Effector CD8-positive, alpha-beta T cell (primary cell): ENCODE measurements at regions not wholly inside any gene's neighbourhood (a gene's known extent, or its start where the extent isn't known, plus 50 kb on each side); places are given as distances from the start of the nearest gene placed in this dataset.
"Not testable (repeated sequence)": the region's sequence is repeated elsewhere in the genome, so short reads cannot be mapped to it uniquely, and the experiment has no call there.

Experiments
- DNase-seq: peaks from one replicate; lab custom pipeline; 2025; lab: John Stamatoyannopoulos, UW

DNA sequence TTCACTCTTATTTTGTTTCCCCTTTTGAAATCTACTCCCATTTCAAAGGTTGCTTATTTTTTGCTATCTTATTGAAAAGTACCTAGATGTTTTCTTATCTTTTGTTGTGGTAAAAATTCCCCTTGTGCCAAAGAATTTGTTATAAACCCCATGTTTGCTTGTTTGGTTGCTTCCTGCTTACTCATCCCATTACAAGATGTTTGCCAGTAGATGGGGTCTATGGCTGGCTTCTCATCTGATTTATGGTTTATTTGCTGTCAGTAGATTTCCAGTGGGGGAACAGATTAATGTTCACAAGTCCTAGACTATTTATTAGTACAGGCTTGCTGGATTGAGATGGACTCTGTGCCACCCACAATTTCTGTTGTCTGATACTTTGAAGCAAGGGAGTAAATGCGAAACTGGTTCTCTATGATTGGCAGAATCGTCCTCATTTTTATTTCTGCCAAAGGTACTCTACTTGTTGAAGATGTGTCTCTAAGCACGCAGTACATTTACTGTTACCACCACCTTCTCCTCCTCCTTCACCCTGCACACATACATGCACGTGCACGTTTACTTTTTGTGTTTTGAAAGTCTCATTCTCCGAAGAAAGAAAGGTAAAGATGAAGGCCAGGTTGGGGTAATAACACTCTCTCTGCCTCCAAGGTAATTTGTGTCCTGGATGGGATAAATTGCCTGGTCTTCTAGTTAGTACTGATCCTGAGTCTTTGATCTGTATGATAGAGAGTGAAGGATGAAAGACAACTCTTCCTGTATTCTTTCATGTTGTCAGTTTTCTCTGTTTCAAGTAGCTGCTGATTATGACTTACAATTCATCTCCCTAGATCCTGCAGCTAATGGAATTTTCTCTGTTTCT is 117.2 kb upstream of the ATP2B1 start:
- no peak for DNase-seq

DNA sequence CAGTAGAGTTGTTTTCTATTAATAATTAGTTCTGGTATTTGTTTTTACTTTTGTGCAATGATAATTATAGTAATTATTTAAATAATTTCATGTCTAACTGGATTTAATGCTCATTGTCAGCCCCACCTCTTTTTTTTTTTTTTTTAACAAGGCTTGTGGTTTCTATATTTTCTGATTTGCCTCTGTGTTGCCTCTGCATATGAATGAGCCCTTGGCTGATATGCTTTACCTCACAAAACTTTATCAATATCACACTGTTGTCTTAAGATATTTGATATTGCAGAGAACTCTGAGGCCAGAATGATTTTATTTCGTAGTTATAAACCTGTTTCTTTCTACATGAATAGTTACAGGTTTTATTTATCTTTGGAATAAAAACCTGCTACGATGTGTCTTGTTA is 116.2 kb upstream of the ATP2B1 start:
- DNase-seq: no peak

DNA sequence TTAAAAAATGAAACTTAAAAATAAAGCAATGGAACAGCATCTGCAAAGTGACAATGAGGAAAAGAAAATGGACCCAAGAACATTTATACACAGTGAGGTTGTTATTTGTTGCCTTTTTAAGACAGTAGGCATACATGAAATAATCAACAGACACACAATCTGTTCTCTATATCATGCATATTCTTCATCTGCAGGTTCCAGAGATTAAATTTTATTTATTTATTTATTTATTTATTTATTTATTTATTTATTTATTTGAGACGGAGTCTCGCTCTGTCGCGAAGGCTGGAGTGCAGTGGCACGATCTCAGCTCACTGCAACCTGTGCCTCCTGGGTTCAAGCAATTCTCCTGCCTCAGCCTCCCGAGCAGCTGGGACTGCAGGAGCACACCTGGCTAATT is 114.4 kb upstream of the ATP2B1 start:
- not testable (repeated sequence) for DNase-seq

DNA sequence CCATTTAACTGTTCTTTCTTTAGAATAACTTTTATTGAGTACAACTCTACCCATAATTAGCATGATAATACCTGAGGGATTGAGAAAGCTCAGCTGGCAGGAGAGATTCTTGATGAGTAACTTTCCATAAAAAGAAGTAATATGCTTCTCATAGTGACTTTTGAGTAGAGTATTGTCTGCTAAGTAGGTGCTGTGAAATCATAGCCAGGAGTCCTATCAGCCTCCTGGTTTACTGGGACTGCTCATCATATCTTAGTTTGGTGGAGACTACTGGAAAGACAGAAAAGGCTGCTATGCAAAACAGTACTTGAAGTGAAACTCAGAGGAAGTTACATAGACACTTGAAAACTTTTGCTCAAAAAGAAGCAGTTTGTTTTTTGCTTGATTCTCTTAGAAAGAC is 113.3 kb upstream of the ATP2B1 start:
- no peak for DNase-seq

DNA sequence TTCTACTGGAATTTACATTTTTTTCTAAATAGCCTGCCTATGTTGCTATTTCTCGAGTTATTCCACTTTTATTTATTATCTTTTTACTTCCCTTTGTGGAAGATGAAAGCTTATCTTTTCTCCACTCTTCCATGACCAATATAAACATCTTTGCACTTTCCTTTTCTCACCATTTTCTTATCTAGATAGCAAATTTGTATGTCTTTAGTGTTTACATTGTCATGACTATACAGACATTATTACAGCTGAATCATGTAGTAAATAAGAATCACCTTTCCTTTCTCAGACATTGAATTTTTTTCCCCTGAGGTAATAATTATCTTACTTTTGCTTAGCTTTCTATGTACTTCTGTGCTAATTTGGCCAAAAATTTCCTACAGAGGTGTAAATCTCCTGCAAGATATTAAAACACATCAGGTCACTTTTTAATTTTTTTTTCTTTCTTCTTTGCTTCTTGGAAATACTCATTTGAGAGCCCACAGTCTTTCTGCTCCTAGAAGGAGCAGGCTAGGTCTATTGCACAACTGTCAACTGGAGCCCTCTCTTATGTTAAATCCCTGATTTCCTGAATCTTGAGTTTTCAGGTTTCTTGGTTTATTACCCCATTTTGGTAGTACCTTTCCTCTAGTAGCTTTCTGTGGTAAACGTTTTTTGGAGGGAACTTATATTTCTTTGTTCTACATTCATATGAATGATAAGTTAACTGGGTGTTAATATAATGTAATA is 109.0 kb upstream of the ATP2B1 start:
- DNase-seq: no peak

DNA sequence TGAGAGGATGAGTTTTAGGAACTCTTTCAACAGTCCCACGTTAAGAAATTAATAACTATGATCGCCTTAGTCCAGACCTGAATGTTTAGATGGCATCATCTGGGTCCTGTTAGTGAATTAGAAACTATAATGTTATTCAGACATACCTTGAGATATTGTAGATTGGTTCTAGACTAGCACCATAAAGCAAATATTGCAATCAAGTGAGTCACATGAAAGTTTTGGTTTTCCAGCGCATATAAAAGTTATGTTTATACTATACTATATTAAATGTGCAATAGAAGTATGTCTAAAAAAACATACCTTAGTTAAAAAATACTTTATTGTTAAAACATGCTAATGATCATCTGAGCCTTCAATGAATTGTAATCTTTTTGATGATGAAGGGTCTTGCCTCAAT is 106.6 kb upstream of the ATP2B1 start:
- DNase-seq: no peak

DNA sequence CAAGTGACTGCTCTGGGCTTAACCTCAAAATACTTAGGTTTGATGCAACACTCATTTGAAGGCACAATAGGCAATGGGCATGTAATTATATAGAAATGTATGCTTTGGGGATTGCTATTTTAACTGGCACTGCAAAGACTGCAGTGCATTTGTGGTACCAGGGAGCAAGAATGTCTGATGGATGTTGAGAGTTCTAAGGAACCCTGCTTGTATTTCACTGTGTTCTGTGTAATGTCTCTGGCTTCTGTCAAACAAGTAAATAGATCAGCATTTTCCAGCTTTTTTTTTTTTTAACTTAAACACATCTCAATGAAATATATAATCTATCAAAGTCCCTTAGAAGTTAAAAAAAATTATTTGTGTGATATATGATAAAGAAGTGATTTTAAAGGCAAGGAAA is 94.8 kb upstream of the ATP2B1 start:
- DNase-seq: no peak

DNA sequence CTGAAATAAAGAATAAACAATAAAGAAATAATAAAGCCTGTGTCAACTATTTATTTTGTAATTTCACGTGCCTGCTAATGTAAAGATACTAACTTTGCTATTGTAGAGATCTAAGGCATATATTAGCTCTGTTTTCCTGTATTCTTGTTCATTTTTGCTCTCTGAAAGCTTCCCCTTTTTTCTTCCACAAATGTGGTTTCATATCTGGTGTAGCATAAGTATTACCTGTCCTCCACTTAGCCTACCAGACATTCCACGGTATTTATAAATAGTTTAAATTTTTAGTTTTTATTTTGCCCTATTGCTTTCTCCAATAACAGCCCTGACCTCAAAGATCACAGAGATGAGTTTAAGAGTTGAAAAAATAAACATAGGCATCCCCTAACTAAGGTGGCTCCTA is 92.6 kb upstream of the ATP2B1 start:
- DNase-seq: no peak

DNA sequence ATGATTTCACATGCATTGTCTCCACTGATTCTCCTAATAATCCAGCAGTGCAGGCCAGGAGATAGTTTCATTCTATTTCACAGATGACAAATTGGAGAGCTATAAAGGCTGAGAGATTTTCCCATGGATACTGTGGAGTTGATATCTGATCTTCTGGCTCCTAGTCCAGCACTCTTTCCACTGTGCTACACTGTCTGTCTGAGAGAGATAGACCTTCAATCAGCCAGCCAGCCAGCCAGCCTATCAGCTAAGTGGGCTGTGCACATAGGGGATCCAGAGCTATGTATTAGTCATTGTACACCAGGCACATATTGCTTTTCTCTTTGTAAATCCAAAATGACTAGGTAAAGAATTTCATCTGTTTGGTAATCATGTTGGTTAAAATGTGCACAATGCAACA is 91.8 kb upstream of the ATP2B1 start:
- DNase-seq: no peak

DNA sequence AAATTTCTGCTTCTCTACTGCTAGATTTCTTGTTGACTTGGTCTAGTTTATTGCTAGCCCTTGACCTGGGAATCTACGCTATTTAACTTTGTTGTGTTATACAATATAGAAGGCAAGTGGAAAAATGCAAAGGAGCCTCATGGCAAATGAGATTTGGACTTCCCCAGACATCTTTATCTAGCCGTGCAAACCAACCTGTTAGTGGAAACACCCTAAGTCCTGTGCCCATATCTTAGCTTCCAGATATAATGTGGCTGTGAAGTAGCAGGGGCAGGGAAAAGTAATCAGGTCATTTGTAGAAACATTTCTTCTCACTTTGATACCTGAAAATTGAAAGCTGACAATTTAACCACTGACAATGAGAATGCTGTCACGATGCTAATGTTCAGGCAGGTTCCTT is 90.7 kb upstream of the ATP2B1 start:
- no peak for DNase-seq

DNA sequence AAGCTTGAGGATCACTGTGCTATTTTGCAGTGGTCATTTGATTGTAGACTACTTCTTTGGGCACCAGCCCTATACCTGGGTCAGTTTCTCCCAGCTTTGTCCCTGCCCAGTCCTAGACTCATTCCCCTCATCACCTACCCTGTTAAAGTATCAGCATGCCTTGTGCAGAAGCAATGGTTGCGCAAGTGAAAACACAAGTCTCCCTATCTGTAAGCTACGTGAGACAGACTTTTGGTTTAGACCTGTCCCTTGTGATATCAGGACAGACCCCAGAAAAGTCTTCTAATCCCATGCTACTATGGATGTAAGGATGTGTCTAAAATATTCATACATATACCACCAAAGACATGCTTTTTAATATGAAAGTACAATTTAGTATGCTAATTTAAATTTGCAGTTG is 88.8 kb upstream of the ATP2B1 start:
- no peak for DNase-seq

DNA sequence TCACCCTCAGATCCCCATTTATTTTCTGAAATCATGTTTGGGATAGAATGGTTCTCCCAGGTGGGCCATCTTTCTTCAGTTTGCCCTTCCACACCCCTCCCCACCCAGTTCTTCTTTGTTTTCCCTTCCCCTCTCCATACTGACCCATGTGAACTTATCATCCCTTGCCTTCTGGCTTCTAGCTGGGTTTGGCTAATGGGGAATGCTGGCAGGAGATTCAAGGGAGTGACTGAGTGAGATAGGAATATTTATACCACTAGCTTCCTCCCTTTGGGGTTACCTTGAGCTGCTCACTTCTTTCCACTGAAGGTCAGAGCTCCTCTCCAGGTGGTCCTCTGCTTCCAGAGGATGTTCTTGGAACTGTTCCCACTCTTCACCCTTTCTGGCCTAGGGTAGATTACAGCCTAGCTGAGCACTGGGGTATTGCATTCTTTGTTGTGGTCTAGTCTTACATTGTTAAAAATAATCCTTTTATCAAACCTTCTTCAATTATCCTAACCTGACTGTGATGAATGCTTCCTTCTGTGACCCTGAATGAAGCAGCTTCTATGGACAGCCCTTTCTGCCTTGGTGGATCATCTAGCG is 88.3 kb upstream of the ATP2B1 start:
- no peak for DNase-seq

DNA sequence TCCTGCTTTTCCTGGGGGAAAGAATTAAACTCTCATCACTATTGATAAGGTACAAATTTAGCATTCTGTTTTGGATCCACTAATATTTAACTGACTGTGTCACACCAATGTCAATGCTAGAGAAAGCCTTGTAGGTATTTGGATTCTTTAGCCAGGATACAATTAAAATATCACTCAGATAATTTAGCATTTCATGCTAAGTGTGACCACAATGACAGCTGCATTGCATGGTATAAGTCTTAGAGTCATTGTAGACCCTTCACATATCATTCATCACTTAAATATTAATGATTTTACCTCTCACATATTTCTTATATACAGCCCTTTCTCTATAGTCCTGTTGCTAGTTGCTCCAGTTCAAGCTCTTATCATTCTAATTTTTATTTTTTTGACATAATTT is 85.3 kb upstream of the ATP2B1 start:
- no peak for DNase-seq

DNA sequence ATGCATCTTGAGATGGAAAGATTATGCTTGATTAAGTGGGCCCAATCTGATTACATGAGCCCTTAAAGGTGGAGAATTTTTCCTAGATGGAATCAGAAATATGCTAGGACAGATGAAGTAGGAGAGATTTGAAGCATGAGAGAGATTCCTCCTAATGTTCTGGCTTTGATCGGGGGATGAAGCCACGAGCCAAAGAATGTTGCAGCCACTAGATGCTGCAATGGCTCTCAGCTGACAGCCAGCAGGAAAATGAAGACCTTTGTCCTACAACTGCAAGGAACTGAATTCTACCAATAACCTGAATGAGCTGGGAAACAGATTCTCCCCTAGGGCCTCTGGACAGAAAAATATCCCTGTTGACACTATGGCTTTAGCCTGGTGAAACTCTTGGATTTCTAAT is 82.6 kb upstream of the ATP2B1 start:
- no peak for DNase-seq

DNA sequence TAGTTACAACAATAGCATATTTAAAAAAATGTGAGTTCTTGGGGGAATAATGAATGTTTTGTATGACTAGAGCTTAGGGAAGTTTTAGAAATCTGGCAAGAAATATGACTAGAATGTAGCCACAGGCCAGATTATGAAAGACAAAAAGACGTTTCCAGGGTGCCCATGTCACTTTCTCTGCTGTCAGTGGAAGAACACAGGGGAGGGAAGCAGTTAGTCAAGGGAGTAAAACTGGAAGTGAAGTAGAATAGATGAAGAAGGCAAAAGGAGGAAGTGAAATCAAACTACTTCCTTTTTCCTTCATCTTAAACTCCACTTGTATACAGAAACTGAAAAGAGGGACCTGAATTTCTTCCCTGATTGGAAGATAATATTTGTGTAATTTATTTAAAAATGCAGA is 81.2 kb upstream of the ATP2B1 start:
- no peak for DNase-seq

DNA sequence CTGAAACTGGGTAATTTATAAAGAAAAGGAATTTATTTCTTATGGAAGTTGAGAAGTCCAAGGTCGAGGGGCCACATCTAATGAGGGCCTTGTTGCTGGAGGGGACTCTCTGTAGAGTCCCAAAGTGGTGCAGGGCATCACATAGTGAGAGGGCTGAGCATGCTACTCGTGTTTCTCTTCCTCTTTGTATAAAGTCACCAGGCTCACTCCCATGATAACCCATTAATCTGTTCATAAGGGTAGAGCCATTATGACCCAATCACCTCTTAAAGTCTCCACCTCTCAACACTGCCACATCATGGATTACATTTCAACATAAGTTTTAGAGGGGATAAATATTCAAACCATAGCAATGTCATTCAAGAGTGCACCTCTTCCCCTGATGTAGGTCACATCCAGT is 79.1 kb upstream of the ATP2B1 start:
- no peak for DNase-seq

DNA sequence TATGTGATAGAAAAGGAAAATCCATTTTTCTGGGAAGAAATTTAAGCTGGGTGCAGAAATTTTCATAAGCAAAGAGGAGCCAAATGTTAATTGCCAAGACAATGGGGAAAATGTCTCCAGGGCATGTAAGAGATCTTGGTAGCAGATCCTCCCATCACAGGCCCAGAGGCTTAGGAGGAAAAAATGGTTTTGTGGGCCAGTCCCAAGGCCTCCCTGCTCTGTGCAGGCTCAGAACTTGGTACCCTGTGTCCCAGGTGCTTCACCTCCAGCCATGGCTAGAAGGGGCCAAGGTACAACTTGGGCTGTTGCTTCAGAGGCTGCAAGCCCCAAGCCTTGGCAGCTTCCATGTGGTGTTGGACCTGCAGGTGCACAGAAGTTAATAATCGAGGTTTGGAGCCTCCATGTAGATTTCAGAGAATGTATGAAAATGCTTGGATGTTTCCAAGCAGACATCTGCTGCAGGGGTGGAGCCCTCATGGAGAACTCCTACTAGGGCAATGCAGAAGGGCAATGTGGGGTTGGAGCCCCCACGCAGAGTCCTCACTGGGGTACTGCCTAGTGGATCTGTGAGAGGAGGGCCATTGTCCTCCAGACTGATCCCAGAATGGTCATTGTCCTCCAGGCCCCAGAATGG is 77.7 kb upstream of the ATP2B1 start:
- DNase-seq: no peak

DNA sequence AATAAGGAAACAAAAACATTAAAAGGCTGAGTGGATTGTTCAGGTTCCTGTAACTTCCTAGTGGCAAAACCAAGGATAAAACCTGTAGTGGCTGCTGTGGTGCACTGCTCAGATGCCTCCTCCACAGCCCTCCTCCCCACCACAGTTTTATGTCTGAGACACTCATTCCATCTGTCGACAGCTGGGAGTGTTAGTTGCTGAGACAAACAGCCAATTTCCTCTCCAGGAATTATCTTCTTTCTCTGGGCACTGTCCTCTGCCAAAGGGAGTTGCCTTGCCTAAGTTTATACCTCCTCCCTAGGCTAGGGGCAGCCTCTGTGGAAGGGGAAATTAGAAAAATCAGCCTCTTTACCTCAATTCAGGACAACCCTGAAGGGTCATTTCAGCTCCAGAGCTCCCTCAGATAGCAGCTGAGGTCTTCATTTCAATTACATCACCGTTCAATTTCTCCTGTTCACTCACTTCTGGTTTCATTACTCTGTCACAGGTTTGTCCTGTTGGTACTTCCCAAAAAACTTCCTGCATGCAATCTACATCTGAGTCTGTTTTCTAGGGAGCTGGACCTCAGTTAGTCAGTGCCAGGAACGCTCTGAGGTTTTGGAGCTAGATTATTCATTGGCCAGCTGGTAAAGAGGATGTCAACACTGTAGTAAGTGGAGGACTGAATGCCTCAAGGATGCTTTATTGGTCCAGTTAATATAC is 74.9 kb upstream of the ATP2B1 start:
- no peak for DNase-seq

DNA sequence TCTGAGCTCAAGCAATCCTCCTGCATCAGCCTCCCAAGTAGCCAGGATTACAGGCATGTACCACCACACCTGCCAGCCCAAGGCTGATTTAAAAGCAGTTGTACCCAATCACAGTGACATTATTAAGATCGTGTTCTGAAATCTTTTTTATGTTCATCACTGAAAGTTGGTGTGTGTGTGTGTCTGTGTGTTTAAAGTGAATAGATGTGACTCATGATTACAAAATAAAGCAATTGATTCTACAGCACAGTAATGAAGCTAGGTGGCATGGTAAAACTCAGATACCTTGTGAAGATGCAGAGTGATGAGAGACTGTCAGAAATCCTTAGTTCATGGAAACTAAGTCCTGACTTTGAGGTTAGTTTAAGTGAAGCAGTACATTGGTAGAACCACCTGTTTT is 74.2 kb upstream of the ATP2B1 start:
- no peak for DNase-seq

DNA sequence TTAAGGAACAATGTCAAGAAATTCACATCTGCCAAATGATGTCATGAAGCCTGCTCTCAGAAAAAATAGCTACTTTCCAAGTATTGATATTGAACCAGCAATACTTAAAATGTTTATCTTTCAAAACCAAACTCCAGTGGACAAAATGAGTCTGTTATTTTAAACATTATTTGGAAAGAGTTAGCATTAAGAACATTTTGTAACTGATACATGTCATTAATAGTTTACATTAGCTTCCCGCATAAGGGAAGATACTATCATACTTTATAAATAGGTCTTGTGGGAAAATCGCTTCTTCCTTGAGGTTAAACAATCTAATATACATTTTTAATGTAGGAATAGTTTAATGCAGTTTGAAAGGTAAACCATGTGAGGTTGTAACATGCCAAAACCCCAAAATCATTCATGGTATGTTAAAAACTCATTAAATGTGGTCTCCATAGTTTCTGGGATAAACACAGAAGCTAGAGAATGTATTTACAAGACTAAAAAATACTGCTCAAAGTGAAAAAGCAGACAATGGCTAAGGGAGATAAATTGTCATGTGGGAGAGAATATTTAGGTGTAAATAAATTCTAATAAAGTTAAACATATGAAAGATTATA is 73.4 kb upstream of the ATP2B1 start:
- no peak for DNase-seq

DNA sequence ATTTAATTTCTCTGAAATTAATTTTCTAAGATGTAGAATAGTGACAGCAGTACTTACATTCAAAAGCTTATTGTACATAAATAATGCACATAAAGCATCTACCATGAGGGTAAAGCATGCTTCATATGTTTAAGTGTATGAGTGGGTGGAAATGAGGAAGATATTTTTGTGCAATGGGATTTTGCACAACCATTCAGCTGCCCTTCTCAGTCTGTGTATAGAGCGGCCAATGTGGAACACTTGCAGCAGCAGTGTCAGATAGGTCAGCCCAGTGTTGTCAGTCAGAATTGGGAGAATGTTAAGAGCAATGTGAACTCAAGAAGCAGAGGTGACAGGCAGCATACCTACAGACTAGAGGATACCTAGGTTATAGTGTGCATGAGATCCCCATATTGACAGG is 72.5 kb upstream of the ATP2B1 start:
- no peak for DNase-seq

DNA sequence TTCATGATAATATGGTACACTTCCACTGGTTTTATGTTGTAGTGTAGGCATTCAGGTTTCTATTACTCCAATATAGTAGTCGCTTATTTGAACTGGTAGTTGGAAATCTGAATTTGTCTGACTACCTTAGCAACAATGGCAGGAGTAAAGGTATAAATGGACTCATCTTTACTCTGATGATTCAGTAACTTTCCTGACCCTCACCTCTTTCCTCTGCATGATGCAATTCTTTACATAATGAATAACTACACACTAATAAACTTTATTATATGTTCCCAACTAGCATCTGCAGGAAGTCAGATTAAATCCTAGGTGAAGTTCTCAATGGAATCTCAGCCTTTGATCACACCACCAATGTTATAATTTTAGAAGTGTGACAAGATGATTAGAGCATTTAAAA is 70.5 kb upstream of the ATP2B1 start:
- no peak for DNase-seq
